Astrocyte of the spinal cord (primary cell): ENCODE measurements at regions not wholly inside any gene's neighbourhood (a gene's known extent, or its start where the extent isn't known, plus 50 kb on each side); places are given as distances from the start of the nearest gene placed in this dataset.

Source experiments
- DNase-seq: peaks from one replicate; pipeline ENCODE4 v3.0.0; 2011; ENCODE audit warnings: low read depth, low spot score
- H3K4me3 ChIP-seq: 2 replicates; pipeline ENCODE4 v1.5.1; 2011; ENCODE audit warnings: low read depth, mild to moderate bottlenecking, low read length, moderate library complexity
- CTCF ChIP-seq: IDR thresholded peaks from 2 replicates; pipeline ENCODE4 v1.5.1; 2012; ENCODE audit warnings: low read depth, mild to moderate bottlenecking, low read length, inconsistent platforms
- in situ Hi-C: cut with HindIII; loops from 2 replicates; pipeline ENCODE4 v1.10.0; 2017; ENCODE audit warnings: low sequenced_read_pairs

GRCh38 chr17:14845591-14846281 is 419.4 kb downstream of the PMP22 start:
- TF ChIP-seq CTCF: no peak
- in situ Hi-C loops: no loop called here

GRCh38 chr17:14843086-14843795 is 421.9 kb downstream of the PMP22 start:
- in situ Hi-C loops: no loop called here
- TF ChIP-seq CTCF: no peak
- H3K4me3 ChIP-seq: no peak overlapping the region
- DNase-seq: no peak

More at GRCh38 chr17:14845591-14846281, 419.4 kb downstream of the PMP22 start:
- no peak for DNase-seq
- H3K4me3 ChIP-seq: no peak overlapping the region

- TF ChIP-seq CTCF: no peak
- H3K4me3 ChIP-seq: no peak overlapping the region
- DNase-seq: peak; percentile 75
- in situ Hi-C loops: no loop called here
These were observed 424.4 kb downstream of the PMP22 start for GRCh38 chr17:14840616-14841231.

GRCh38 chr17:14838567-14838966 is 426.6 kb downstream of the PMP22 start:
- in situ Hi-C loops: no loop called here

GRCh38 chr17:14833201-14833785 is 431.8 kb downstream of the PMP22 start:
- in situ Hi-C loops: no loop called here
- DNase-seq: peak; percentile 56
- no peak for TF ChIP-seq CTCF
- H3K4me3 ChIP-seq: no peak overlapping the region

More at GRCh38 chr17:14838567-14838966, 426.6 kb downstream of the PMP22 start:
- H3K4me3 ChIP-seq: no peak overlapping the region
- no peak for TF ChIP-seq CTCF
- no peak for DNase-seq

GRCh38 chr17:14831491-14831890 is 433.6 kb downstream of the PMP22 start:
- H3K4me3 ChIP-seq: no peak overlapping the region
- DNase-seq: no peak
- in situ Hi-C loops: no loop called here
- no peak for TF ChIP-seq CTCF
